CD4-positive, CD25-positive, alpha-beta regulatory T cell (primary cell): ENCODE measurements at regions not wholly inside any gene's neighbourhood (a gene's known extent, or its start where the extent isn't known, plus 50 kb on each side); places are given as distances from the start of the nearest gene placed in this dataset.

Source experiments
- ATAC-seq, 2 donors: fragments of 150-1000 bp; cut with Tn5 transposase; one replicate each; pipeline ENCODE4 v1.10.0; 2021; ENCODE audit warnings: low read depth in 2 of 2, moderate number of reproducible peaks in 2 of 2, moderate library complexity in 1 of 2
- DNase-seq, 3 donors: peaks; one replicate each; pipeline versions ENCODE4 v3.0.0 to v3.0.0-alpha.2; 2012 to 2022; ENCODE audit warnings: mixed read lengths in 1 of 3
- H3K27ac ChIP-seq: one replicate; pipeline ENCODE4 v1.7.0; 2013; ENCODE audit warnings: mild to moderate bottlenecking, low read length; ENCODE audit not compliant: insufficient read depth, poor library complexity, severe bottlenecking
- H3K27me3 ChIP-seq: one replicate; pipeline ENCODE4 v1.7.0; 2013; ENCODE audit warnings: low read length; ENCODE audit not compliant: control insufficient read depth, insufficient read depth
- H3K36me3 ChIP-seq: one replicate; pipeline ENCODE4 v1.7.0; 2013; ENCODE audit warnings: mild to moderate bottlenecking, low read length, moderate library complexity; ENCODE audit not compliant: control insufficient read depth, insufficient read depth
- H3K4me1 ChIP-seq: 2 replicates; pipeline ENCODE4 v1.7.0; 2013; ENCODE audit warnings: mild to moderate bottlenecking, low read length; ENCODE audit not compliant: insufficient read depth, control insufficient read depth, poor library complexity, severe bottlenecking
- H3K4me3 ChIP-seq: one replicate; pipeline ENCODE4 v1.7.0; 2013; ENCODE audit warnings: low read depth, mild to moderate bottlenecking, low read length, moderate library complexity
- H3K9me3 ChIP-seq, 2 experiments: 1 replicate in 1 of 2; 2 replicates in 1 of 2; pipeline ENCODE4 v1.7.0; 2013; ENCODE audit warnings: low read length in 2 of 2, mild to moderate bottlenecking in 1 of 2, moderate library complexity in 1 of 2; ENCODE audit not compliant: control insufficient read depth in 2 of 2
- H3K27ac Mint-ChIP-seq, 3 donors: one replicate each; pipeline ENCODE4 v1.8.0; 2020 to 2022; ENCODE audit warnings: mild to moderate bottlenecking in 3 of 3, mixed read lengths in 3 of 3, moderate library complexity in 2 of 3
- H3K27me3 Mint-ChIP-seq: one replicate; pipeline ENCODE4 v1.8.0; 2022; ENCODE audit warnings: mild to moderate bottlenecking, mixed read lengths
- H3K36me3 Mint-ChIP-seq: one replicate; pipeline ENCODE4 v1.8.0; 2020; ENCODE audit warnings: mixed read lengths
- H3K4me1 Mint-ChIP-seq, 4 donors: one replicate each; pipeline ENCODE4 v1.8.0; 2020 to 2022; ENCODE audit warnings: mixed read lengths in 4 of 4, mild to moderate bottlenecking in 1 of 4
- H3K4me3 Mint-ChIP-seq, 4 donors: one replicate each; pipeline ENCODE4 v1.8.0; 2020 to 2022; ENCODE audit warnings: mild to moderate bottlenecking in 4 of 4, mixed read lengths in 4 of 4, moderate library complexity in 3 of 4
- H3K9me3 Mint-ChIP-seq, 7 donors: one replicate each; pipeline ENCODE4 v1.8.0; 2020 to 2022; ENCODE audit warnings: mixed read lengths in 7 of 7, mild to moderate bottlenecking in 3 of 7, moderate library complexity in 2 of 7

DNA sequence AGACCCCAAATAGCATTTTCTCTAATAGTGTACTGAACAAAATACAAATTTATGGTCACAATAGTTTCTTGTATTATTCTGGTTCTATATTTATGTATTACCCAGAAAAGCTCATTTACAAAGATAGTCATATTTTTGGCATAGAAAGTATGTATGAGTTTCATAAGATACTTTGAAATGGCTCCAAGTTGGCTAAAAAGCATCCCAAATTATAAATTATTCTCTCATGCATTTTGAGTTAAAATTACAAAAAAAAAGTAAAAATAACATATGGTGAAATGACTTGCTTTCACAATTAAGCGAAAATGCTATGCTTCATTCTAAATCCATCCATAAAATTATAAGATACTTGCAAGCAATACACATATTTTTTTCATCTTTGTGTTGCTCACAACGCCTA is 530.7 kb downstream of the ZNF804A start:
- H3K9me3 ChIP-seq: peaks cover 3% of the 10 kb centered on the region in 2 experiments
- Mint-ChIP-seq H3K27me3 (no peaks in the 10 kb centered on the region), H3K4me3 (no peak overlapping the region), H3K9me3 (peaks cover 0 to 24% (median 6%) of the 10 kb centered on the region in 7 donors), H3K36me3 (no peaks in the 10 kb centered on the region), H3K27ac (no peak overlapping the region), H3K4me1 (no peaks in the 10 kb centered on the region)
- H3K27ac ChIP-seq: no peak overlapping the region
- H3K4me3 ChIP-seq: no peak overlapping the region
- DNase-seq (no peak), ATAC-seq (no peak)
- H3K4me1 ChIP-seq: no peaks in the 10 kb centered on the region
- no peaks in the 10 kb centered on the region for H3K27me3 ChIP-seq
- no peaks in the 10 kb centered on the region for H3K36me3 ChIP-seq

GRCh38 chr2:185130685-185131084 is 532.4 kb downstream of the ZNF804A start:
- Mint-ChIP-seq H3K27ac (no peak overlapping the region), H3K4me1 (no peaks in the 10 kb centered on the region), H3K4me3 (no peak overlapping the region), H3K36me3 (no peaks in the 10 kb centered on the region), H3K9me3 (peaks cover 3 to 21% (median 8%) of the 10 kb centered on the region in 7 donors), H3K27me3 (no peaks in the 10 kb centered on the region)
- Histone ChIP-seq H3K4me1 (no peaks in the 10 kb centered on the region), H3K27ac (no peak overlapping the region), H3K36me3 (no peaks in the 10 kb centered on the region), H3K9me3 (peaks cover 0 to 3% of the 10 kb centered on the region in 2 experiments), H3K4me3 (no peak overlapping the region), H3K27me3 (no peaks in the 10 kb centered on the region)
- no peak for DNase-seq
- no peak for ATAC-seq

- Histone ChIP-seq H3K4me1 (no peaks in the 10 kb centered on the region), H3K9me3 (peaks cover 0 to 3% of the 10 kb centered on the region in 2 experiments), H3K27me3 (no peaks in the 10 kb centered on the region), H3K4me3 (no peak overlapping the region), H3K27ac (no peak overlapping the region), H3K36me3 (no peaks in the 10 kb centered on the region)
- no peak overlapping the region for H3K27ac Mint-ChIP-seq
- no peaks in the 10 kb centered on the region for H3K4me1 Mint-ChIP-seq
- DNase-seq: no peak
- H3K4me3 Mint-ChIP-seq: no peak overlapping the region
- ATAC-seq: no peak
- peaks cover 3 to 12% (median 6%) of the 10 kb centered on the region in 7 donors for H3K9me3 Mint-ChIP-seq
- H3K36me3 Mint-ChIP-seq: no peaks in the 10 kb centered on the region
- H3K27me3 Mint-ChIP-seq: no peaks in the 10 kb centered on the region
Measured at GRCh38 chr2:185132501-185133041, 534.2 kb downstream of the ZNF804A start.

GRCh38 chr2:185137700-185138099 is 539.4 kb downstream of the ZNF804A start:
- H3K9me3 ChIP-seq: peaks cover 0 to 5% of the 10 kb centered on the region in 2 experiments
- no peaks in the 10 kb centered on the region for H3K27me3 ChIP-seq
- H3K36me3 ChIP-seq: no peaks in the 10 kb centered on the region
- DNase-seq (no peak), ATAC-seq (no peak)
- Mint-ChIP-seq H3K9me3 (peaks cover 3 to 10% (median 7%) of the 10 kb centered on the region in 7 donors), H3K27me3 (no peaks in the 10 kb centered on the region), H3K27ac (no peak overlapping the region), H3K4me1 (no peaks in the 10 kb centered on the region), H3K4me3 (no peak overlapping the region), H3K36me3 (no peaks in the 10 kb centered on the region)
- H3K4me3 ChIP-seq: no peak overlapping the region
- H3K4me1 ChIP-seq: no peaks in the 10 kb centered on the region
- no peak overlapping the region for H3K27ac ChIP-seq

DNA sequence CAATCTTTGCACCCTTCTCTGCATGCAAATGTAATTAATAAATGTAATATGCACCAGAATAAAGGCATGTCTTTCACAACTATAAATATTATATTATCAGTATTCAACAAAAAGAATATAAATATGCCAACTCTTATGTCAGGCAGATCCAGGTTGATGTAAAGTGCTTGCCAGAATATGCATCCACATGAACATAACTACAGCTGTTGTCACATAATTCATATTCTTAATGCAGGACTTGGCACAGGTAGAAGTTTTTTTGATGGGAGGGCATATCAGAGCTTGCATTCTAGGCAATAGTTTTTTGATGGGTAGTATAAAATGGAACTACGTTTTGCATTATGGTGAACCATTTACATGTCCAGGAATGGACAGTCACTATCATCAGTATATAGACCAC is 544.3 kb downstream of the ZNF804A start:
- Mint-ChIP-seq H3K27me3 (no peaks in the 10 kb centered on the region), H3K4me3 (no peak overlapping the region), H3K27ac (no peak overlapping the region), H3K4me1 (no peaks in the 10 kb centered on the region), H3K9me3 (peaks cover 0 to 9% (median 4%) of the 10 kb centered on the region in 7 donors), H3K36me3 (no peaks in the 10 kb centered on the region)
- H3K27ac ChIP-seq: no peak overlapping the region
- no peaks in the 10 kb centered on the region for H3K36me3 ChIP-seq
- ATAC-seq (no peak), DNase-seq (no peak)
- no peaks in the 10 kb centered on the region for H3K27me3 ChIP-seq
- H3K4me3 ChIP-seq: no peak overlapping the region
- no peaks in the 10 kb centered on the region for H3K4me1 ChIP-seq
- peaks cover 0 to 5% of the 10 kb centered on the region in 2 experiments for H3K9me3 ChIP-seq

DNA sequence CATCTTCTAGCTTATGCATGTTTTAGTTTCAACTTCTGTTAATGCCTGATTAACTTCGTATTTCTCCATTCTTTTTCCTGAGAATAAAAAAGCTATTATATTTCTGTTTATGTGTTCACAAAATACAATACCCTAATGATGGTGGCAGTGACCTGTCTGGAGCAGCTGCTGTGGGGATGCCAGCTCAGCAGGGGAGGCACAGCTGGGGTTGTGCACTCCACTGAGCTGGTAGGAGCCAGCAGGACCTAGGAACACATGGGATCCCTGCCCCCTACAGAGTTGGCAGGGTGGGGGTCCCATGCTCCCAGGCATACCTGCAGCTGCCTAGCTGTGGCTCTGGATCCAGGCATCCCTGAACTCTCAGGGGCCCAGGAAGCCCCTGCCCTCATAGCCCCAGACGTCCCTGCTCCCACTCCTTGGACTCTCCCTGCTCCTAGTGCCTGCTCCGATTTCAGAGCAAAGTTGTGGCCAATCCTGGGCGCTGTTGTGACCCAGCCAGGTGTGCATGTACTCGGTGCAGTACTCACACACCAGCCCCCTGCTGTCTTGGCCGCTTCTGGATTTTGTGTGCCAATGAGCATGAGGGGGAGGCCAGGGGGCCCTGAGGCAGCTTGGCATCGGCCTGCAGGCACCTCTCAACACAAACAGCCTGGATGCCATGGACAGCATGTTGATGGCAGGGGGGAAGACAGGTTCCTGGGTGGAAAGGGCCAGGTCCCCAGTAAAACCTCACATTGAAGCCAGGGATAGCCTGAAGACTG is 546.0 kb downstream of the ZNF804A start:
- Mint-ChIP-seq H3K4me1 (no peaks in the 10 kb centered on the region), H3K9me3 (peaks cover 0 to 10% (median 5%) of the 10 kb centered on the region in 7 donors), H3K27me3 (no peaks in the 10 kb centered on the region), H3K4me3 (no peak overlapping the region), H3K36me3 (no peaks in the 10 kb centered on the region), H3K27ac (no peak overlapping the region)
- H3K9me3 ChIP-seq: peaks cover 0 to 5% of the 10 kb centered on the region in 2 experiments
- no peaks in the 10 kb centered on the region for H3K36me3 ChIP-seq
- H3K27ac ChIP-seq: no peak overlapping the region
- H3K4me1 ChIP-seq: no peaks in the 10 kb centered on the region
- DNase-seq: no peak
- no peak overlapping the region for H3K4me3 ChIP-seq
- no peaks in the 10 kb centered on the region for H3K27me3 ChIP-seq
- ATAC-seq: no peak

DNA sequence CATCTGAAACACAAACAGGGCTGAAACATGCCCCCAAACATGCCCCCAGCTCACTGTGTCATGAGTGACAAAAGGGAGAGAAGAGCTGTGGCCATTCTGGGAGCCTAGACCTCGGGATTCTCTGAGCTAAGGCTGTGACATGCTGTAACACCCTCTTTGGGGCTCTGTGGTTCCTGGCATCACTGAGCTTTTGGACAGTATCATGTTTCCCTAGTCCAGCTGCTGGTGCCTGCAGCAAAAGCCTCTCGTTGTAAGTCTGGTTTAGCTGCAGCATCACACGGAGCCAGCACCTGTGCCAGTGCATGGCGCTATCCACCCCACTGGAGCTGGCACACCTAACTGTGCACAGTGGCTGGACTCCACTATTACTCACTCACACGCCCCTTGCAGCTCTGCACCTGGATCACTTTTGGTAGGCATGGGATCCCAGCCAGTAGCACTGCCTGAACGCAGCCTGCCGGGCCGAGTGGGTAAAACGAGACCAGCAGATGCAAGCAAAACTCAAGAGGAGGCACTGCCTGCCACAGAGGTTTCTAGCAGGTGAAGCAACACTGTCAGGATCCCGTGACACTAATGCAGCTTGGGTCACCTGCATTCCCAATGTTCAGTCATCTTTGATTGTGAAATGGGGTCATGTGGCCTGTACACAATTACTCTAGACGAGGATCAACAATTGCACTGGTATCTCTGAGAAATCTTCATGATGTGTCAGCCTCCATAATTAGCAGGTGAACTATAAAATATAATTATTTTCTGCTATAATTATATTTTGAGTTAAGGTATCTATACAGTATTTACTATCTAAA is 547.2 kb downstream of the ZNF804A start:
- Mint-ChIP-seq H3K27ac (no peak overlapping the region), H3K9me3 (peaks cover 0 to 8% (median 3%) of the 10 kb centered on the region in 7 donors), H3K4me1 (no peaks in the 10 kb centered on the region), H3K4me3 (no peak overlapping the region), H3K27me3 (no peaks in the 10 kb centered on the region), H3K36me3 (no peaks in the 10 kb centered on the region)
- ATAC-seq (no peak), DNase-seq (no peak)
- Histone ChIP-seq H3K36me3 (no peaks in the 10 kb centered on the region), H3K27ac (no peak overlapping the region), H3K9me3 (no peaks in the 10 kb centered on the region), H3K4me3 (no peak overlapping the region), H3K4me1 (no peaks in the 10 kb centered on the region), H3K27me3 (no peaks in the 10 kb centered on the region)
